OCI-LY7 (cell line): ENCODE measurements at regions not wholly inside any gene's neighbourhood (a gene's known extent, or its start where the extent isn't known, plus 50 kb on each side); places are given as distances from the start of the nearest gene placed in this dataset.
A peak's percentile ranks its signal among the peaks of the same experiment; 100 is the strongest.

Source experiments
- BruUV-seq: library from RNA; stranded (reverse); fragments of 400-500 nt; replicated peaks from 2 replicates; lab custom pipeline; 2021; lab: Mats Ljungman, UMichigan
- CTCF ChIA-PET: fragments of 300-600 bp; sonication (Branson Sonifier 250); formaldehyde crosslinking; loops from one replicate; lab custom pipeline; 2022; ENCODE audit warnings: antibody characterized with exemption; ENCODE audit not compliant: unreplicated experiment; lab: Charles Lee
- POLR2A ChIA-PET: fragments of 300-600 bp; sonication (Branson Sonifier 250); formaldehyde crosslinking; loops from one replicate; lab custom pipeline; 2022; ENCODE audit warnings: antibody characterized with exemption; lab: Charles Lee
- DNase-seq: peaks from one replicate; pipeline ENCODE4 v3.0.0-alpha.2; 2015; ENCODE audit warnings: low spot score
- H2AFZ ChIP-seq: fragments of 200-600 bp; sonication (generic), shearing (Covaris generic); 2 replicates; pipeline ENCODE4 v1.6.1; 2014; ENCODE audit warnings: mild to moderate bottlenecking, antibody characterized with exemption, low read length, moderate library complexity
- H3K27ac ChIP-seq: fragments of 200-600 bp; sonication (generic); 2 replicates; pipeline ENCODE4 v1.5.1; 2014; ENCODE audit warnings: mixed run types, low read depth, mild to moderate bottlenecking, moderate library complexity, low read length, inconsistent platforms; ENCODE audit not compliant: poor library complexity, severe bottlenecking
- H3K36me3 ChIP-seq: fragments of 200-600 bp; sonication (generic); 2 replicates; pipeline ENCODE4 v1.6.1; 2014; ENCODE audit warnings: mild to moderate bottlenecking, antibody characterized with exemption, low read length, moderate library complexity, mixed read lengths; ENCODE audit not compliant: insufficient read depth
- H3K4me1 ChIP-seq: fragments of 200-600 bp; sonication (generic); 2 replicates; pipeline ENCODE4 v1.5.1; 2014; ENCODE audit warnings: mild to moderate bottlenecking, low read length; ENCODE audit not compliant: insufficient read depth, poor library complexity, severe bottlenecking
- H3K4me2 ChIP-seq: fragments of 200-600 bp; sonication (generic); 2 replicates; pipeline ENCODE4 v1.6.1; 2014; ENCODE audit warnings: mild to moderate bottlenecking, low read length
- H3K4me3 ChIP-seq: fragments of 200-600 bp; sonication (generic); 2 replicates; pipeline ENCODE4 v1.5.1; 2014; ENCODE audit warnings: mild to moderate bottlenecking, low read depth, low read length; ENCODE audit not compliant: poor library complexity, severe bottlenecking
- H3K79me2 ChIP-seq: fragments of 200-600 bp; sonication (generic); 2 replicates; pipeline ENCODE4 v1.6.1; 2016; ENCODE audit warnings: low read depth, mild to moderate bottlenecking, low read length, moderate library complexity, mixed read lengths; ENCODE audit not compliant: insufficient read depth
- H3K9me2 ChIP-seq: fragments of 200-600 bp; sonication (generic); 2 replicates; pipeline ENCODE4 v1.6.1; 2016; ENCODE audit warnings: mild to moderate bottlenecking, low read length, mixed read lengths; ENCODE audit not compliant: insufficient read depth
- H3K9me3 ChIP-seq: fragments of 200-600 bp; sonication (generic); 2 replicates; pipeline ENCODE4 v1.6.1; 2014; ENCODE audit warnings: mild to moderate bottlenecking, mixed run types, low read length, mixed read lengths
- H4K20me1 ChIP-seq: fragments of 200-600 bp; sonication (generic); 2 replicates; pipeline ENCODE4 v1.6.1; 2014; ENCODE audit warnings: mild to moderate bottlenecking, antibody characterized with exemption, low read length, moderate library complexity, mixed read lengths; ENCODE audit not compliant: insufficient read depth
- CTCF ChIP-seq: fragments of 200-600 bp; sonication (generic); conservative IDR thresholded peaks from 2 replicates; pipeline ENCODE4 v1.5.1; 2014; ENCODE audit warnings: mild to moderate bottlenecking, antibody characterized with exemption, low read length, moderate library complexity, mixed read lengths
- EZH2phosphoT487 ChIP-seq: fragments of 200-600 bp; sonication (generic); IDR thresholded peaks from 2 replicates; pipeline ENCODE4 v1.6.1; 2018; ENCODE audit warnings: low read depth, borderline replicate concordance, mild to moderate bottlenecking, mixed run types, antibody characterized with exemption, low read length, moderate library complexity, mixed read lengths
- intact Hi-C: fragments of 100-400 bp; cut with micrococcal nuclease; formaldehyde crosslinking; loops from one replicate; pipeline ENCODE4 v1.10.0; 2022; ENCODE audit not compliant: unreplicated experiment

DNA sequence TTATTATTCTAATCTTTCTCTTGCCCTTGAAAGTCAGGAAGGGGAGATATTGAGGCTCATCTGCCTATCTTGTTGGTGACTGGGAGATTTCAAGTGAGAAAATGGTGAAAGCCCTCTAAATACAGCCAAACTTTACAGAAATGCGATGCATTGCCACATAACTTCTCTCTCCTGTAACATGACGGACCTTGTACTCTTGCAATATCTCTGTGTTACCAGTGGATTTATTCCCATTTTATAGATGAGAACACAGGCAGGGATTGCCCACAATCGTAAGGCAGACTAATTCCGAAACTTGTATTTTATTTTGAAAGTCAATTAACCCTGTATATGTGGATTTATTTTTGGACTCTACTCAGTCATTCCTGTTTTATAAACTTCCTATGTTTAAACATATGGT is 57.3 kb upstream of the MPP7 start:
- Histone ChIP-seq H3K4me3 (no peak overlapping the region), H3K4me1 (peaks cover 4% of the 10 kb centered on the region), H3K9me3 (no peaks in the 10 kb centered on the region), H3K4me2 (no peak overlapping the region), H3K36me3 (no peaks in the 10 kb centered on the region), H3K79me2 (no peaks in the 10 kb centered on the region), H3K27ac (no peak overlapping the region), H4K20me1 (no peaks in the 10 kb centered on the region), H2AFZ (no peak overlapping the region), H3K9me2 (no peaks in the 10 kb centered on the region)
- ChIA-PET CTCF (no interaction called here), POLR2A (interaction anchor here (1.0 to 2.0 kb wide), 2 partner anchors 25 to 57 kb away, joined by 3 to 8 read pairs; no protein-coding TSS in a partner anchor)
- no peak for DNase-seq
- no TSS peak for BruUV-seq
- intact Hi-C loops: no loop called here
- TF ChIP-seq EZH2phosphoT487: no peak
- no peak for TF ChIP-seq CTCF

DNA sequence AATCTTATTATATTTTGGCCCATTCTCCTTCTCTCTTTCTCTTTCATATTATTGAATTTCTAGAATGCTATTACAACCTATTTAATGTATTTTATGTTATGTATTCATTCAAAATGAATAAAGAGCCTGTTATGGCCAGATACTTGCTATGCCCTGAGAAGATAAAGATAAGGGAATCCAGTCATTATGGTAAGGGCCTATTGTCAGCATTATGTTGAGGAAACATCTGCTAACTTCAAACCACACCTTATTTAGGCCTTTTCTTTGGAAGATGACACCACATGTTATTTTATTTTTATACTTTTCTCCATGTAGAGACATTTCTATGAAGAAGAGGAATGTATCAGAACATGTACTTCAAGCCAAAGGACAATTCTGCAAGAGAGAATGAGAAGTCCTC is 60.5 kb upstream of the MPP7 start:
- intact Hi-C loops: no loop called here
- BruUV-seq: no TSS peak
- ChIA-PET CTCF (no interaction called here), POLR2A (interaction anchor here (0.7 to 5.1 kb wide), 3 partner anchors 9 to 29 kb away, joined by 3 to 47 read pairs (median 4); no protein-coding TSS in a partner anchor)
- Histone ChIP-seq H4K20me1 (no peaks in the 10 kb centered on the region), H3K9me2 (no peaks in the 10 kb centered on the region), H2AFZ (no peak overlapping the region), H3K27ac (no peak overlapping the region), H3K4me1 (peaks cover 36% of the 10 kb centered on the region), H3K9me3 (no peaks in the 10 kb centered on the region), H3K4me3 (no peak overlapping the region), H3K4me2 (no peak overlapping the region), H3K79me2 (no peaks in the 10 kb centered on the region), H3K36me3 (no peaks in the 10 kb centered on the region)
- TF ChIP-seq EZH2phosphoT487 (no peak), CTCF (no peak)
- DNase-seq: no peak

DNA sequence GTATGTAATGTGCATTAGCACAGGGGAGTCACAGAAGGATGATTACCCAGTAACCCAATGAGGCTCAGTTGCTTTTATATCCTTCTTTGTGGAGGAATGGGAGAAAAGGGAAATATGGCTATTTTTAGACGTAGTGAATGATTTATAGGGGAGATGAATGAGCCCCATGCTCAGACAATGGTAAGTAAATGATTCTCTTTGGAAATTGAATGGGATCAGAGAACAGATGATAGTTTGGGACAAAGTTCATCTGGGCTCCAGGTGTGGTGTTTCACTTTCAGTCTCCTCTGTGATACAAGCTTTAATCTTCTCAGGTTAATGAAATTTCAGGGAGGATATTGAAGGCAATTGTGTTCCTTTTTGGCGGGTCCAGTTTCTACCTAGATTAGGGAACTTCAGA is 63.0 kb upstream of the MPP7 start:
- Histone ChIP-seq H3K4me1 (peaks cover 41% of the 10 kb centered on the region), H4K20me1 (no peaks in the 10 kb centered on the region), H3K4me2 (peak overlapping the region; percentile 51), H3K9me3 (no peaks in the 10 kb centered on the region), H3K27ac (peak overlapping the region; percentile 5), H2AFZ (peak overlapping the region; percentile 85), H3K9me2 (no peaks in the 10 kb centered on the region), H3K36me3 (no peaks in the 10 kb centered on the region), H3K4me3 (peak overlapping the region; percentile 6), H3K79me2 (no peaks in the 10 kb centered on the region)
- no peak for DNase-seq
- POLR2A ChIA-PET: interaction anchor here (0.6 to 5.1 kb wide), 15 partner anchors 10 to 1563 kb away, joined by 3 to 47 read pairs (median 3); partner anchors contain the start of genes MPP7 and RAB18
- CTCF ChIA-PET: interaction anchor here (0.8 to 1.2 kb wide), 2 partner anchors 9 to 14 kb away, joined by 3 to 4 read pairs; no protein-coding TSS in a partner anchor
- intact Hi-C loops: loop anchor here (5.0 kb wide), 1 partner anchor 64 kb away; the partner anchor contains the start of gene MPP7
- TF ChIP-seq EZH2phosphoT487: no peak
- TF ChIP-seq CTCF: no peak
- BruUV-seq: no TSS peak
